ENCODE measurements at regions not wholly inside any gene's neighbourhood (a gene's known extent, or its start where the extent isn't known, plus 50 kb on each side); places are given as distances from the start of the nearest gene placed in this dataset.
"Not testable (repeated sequence)": the region's sequence is repeated elsewhere in the genome, so short reads cannot be mapped to it uniquely, and the experiment has no call there.

DNA sequence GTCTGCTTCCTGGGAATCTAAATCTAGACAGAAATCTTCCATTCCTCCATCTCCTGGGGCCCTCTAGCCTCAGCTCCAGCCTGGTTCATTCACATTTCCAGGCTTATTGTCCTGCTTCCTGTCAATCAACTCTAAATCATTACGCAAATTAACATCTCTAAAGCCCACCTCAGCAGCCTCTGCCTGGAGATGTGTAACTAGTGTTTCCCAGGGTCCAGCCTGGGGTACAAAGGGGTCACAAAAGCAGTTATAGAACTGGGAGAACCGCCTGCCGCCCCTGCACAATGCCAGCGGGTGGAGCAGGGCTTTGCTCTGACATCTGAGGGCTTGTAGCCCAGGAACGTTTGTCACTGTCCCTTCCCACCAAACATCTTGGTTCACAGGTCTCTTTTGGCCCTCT lies 373.5 kb downstream of the RRAGC start:
- no peaks in the 10 kb centered on the region for H3K27me3 ChIP-seq (replicated peaks; ENCODE audit: insufficient read depth)

DNA sequence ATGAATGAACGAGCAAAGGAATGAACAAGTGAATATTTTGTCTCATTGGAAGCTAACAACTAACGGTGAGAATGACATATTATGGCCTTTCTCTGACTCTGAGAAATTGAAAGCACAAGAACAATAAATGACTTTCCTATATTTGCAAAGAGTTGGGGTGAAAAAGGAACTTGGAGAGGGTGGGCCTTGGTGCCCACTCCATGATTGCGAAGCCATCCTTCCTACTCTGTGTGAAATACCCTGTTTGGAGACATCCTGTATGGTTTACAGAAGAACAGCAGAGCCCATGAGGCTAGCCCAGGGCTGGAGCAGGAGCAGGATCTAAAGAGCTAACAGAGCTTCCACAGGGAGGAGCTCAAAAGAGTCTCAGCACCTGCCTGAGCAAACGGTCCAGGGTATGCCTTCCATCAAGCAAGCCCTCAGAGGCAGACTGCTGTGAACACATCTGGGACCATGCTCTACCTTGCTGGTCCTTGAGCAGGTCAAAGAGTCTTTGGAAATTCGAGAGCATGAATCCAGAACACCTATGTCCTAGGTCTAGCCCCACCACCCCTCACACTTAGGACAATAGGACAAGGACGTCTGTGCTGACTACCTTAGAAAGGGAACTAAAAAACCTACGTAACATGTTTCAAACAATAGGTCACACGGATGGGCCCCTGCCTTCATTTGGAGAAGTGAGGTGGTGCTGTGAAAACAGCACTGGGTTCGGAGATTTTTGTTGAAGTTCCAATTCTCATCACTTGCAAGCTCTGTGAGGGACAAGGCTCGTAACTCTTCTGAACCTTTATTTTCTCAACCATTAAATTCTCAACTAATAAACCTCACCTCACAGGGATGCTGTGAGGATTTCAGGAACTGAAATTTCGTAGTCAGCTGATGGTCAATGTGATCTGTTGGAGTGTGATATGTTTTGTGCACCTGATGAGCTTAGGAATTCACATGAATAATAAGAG lies 377.4 kb downstream of the RRAGC start:
- Histone ChIP-seq H3K27ac (no peak overlapping the region), H3K9me3 (no peaks in the 10 kb centered on the region), H3K36me3 (no peaks in the 10 kb centered on the region), H3K27me3 (replicated peaks; ENCODE audit: insufficient read depth) (no peaks in the 10 kb centered on the region), H3K4me3 (no peak overlapping the region), H3K4me1 (ENCODE audit: control insufficient read depth in 1 of 2, low read depth in 2 of 2) (no peaks in the 10 kb centered on the region)
- DNase-seq (ENCODE audit: low spot score) (no peak), ATAC-seq (ENCODE audit: insufficient number of reproducible peaks, low FRiP score, low read depth) (no peak)
- TF ChIP-seq, protein P1, sequence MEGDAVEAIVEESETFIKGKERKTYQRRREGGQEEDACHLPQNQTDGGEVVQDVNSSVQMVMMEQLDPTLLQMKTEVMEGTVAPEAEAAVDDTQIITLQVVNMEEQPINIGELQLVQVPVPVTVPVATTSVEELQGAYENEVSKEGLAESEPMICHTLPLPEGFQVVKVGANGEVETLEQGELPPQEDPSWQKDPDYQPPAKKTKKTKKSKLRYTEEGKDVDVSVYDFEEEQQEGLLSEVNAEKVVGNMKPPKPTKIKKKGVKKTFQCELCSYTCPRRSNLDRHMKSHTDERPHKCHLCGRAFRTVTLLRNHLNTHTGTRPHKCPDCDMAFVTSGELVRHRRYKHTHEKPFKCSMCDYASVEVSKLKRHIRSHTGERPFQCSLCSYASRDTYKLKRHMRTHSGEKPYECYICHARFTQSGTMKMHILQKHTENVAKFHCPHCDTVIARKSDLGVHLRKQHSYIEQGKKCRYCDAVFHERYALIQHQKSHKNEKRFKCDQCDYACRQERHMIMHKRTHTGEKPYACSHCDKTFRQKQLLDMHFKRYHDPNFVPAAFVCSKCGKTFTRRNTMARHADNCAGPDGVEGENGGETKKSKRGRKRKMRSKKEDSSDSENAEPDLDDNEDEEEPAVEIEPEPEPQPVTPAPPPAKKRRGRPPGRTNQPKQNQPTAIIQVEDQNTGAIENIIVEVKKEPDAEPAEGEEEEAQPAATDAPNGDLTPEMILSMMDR (IDR thresholded peaks at IDR 0.05): no peak

More for the DNA sequence above, 373.5 kb downstream of the RRAGC start:
- Histone ChIP-seq H3K27ac (no peak overlapping the region), H3K4me1 (ENCODE audit: control insufficient read depth in 1 of 2, low read depth in 2 of 2) (no peaks in the 10 kb centered on the region), H3K4me3 (no peak overlapping the region), H3K36me3 (no peaks in the 10 kb centered on the region), H3K9me3 (no peaks in the 10 kb centered on the region)
- ATAC-seq (ENCODE audit: insufficient number of reproducible peaks, low FRiP score, low read depth): no peak
- TF ChIP-seq, protein P1 (IDR thresholded peaks at IDR 0.05): no peak
- no peak for DNase-seq (ENCODE audit: low spot score)

DNA sequence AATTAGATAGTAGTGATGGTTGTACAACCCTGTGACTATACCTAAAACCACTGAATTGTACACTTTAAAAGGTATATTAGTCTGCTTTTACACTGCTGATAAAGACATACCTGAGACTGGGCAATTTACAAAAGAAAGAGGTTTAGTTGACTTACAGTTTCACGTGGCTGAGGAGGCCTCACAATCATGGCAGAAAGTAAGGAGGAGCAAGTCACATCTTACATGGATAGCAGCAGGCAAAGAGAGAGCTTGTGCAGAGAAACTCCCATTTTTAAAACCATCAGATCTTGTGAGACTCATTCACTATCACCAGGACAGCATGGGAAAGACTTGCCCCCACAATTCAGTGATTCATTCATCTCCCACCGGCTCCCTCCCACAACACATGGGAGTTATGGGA lies 379.9 kb downstream of the RRAGC start:
- H3K36me3 ChIP-seq; H3K4me3 ChIP-seq; H3K27me3 ChIP-seq (replicated peaks; ENCODE audit: insufficient read depth); H3K9me3 ChIP-seq; ATAC-seq (ENCODE audit: insufficient number of reproducible peaks, low FRiP score, low read depth); DNase-seq (ENCODE audit: low spot score); H3K4me1 ChIP-seq (ENCODE audit: control insufficient read depth in 1 of 2, low read depth in 2 of 2); H3K27ac ChIP-seq: not testable (repeated sequence)

DNA sequence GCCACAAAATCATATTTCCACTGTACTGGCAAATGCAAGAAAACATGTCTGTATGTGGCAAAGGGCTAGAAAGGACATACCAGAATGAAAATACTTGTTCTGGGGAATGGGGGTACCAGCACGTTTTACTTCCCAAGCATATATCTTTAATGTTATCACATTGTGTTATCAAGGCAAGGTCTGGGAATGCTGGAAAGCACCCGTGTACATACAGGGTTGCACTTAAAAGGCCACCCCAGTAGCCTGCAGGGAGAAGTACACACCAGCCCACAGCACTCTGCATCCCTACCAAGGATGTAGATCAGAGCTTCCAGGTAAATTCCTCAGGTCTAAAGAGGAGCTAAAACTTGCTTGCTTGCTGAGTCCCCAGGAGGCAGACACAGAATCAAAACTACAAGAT lies 381.8 kb downstream of the RRAGC start:
- no peaks in the 10 kb centered on the region for H3K4me1 ChIP-seq (ENCODE audit: control insufficient read depth in 1 of 2, low read depth in 2 of 2)
- TF ChIP-seq, protein P1 (IDR thresholded peaks at IDR 0.05): no peak

DNA sequence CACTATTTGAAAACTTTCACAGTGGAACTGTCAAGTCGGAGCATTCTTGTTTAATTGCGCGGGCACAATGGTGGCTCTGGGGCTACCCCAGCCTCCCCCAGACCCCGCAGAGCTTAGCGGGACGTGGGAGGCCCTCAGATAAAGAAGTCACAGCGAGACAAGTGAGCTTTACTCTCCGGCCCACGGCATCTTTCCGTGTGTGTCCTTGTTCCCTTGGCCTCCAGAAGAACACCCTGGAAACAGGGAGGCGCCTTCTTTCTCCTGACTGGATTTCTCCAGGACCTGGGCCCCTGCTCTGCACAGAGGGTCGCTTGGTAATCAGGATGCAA lies 382.8 kb downstream of the RRAGC start:
- no peak for ATAC-seq (ENCODE audit: insufficient number of reproducible peaks, low FRiP score, low read depth)
- Histone ChIP-seq H3K9me3 (no peaks in the 10 kb centered on the region), H3K27me3 (replicated peaks; ENCODE audit: insufficient read depth) (no peaks in the 10 kb centered on the region), H3K4me1 (ENCODE audit: control insufficient read depth in 1 of 2, low read depth in 2 of 2) (no peaks in the 10 kb centered on the region), H3K27ac (no peak overlapping the region), H3K4me3 (no peak overlapping the region), H3K36me3 (no peaks in the 10 kb centered on the region)
- DNase-seq (ENCODE audit: low spot score): no peak
- TF ChIP-seq, protein P1 (IDR thresholded peaks at IDR 0.05): no peak

More for the DNA sequence above, 381.8 kb downstream of the RRAGC start:
- ATAC-seq (ENCODE audit: insufficient number of reproducible peaks, low FRiP score, low read depth) (no peak), DNase-seq (ENCODE audit: low spot score) (no peak)
- Histone ChIP-seq H3K4me3 (no peak overlapping the region), H3K36me3 (no peaks in the 10 kb centered on the region), H3K27ac (no peak overlapping the region), H3K27me3 (replicated peaks; ENCODE audit: insufficient read depth) (no peaks in the 10 kb centered on the region), H3K9me3 (no peaks in the 10 kb centered on the region)

Data from thoracic aorta (tissue), 2 donors.